GM12878 (cell line): ENCODE measurements at regions not wholly inside any gene's neighbourhood (a gene's known extent, or its start where the extent isn't known, plus 50 kb on each side); places are given as distances from the start of the nearest gene placed in this dataset.

Source experiments
- ATAC-seq: fragments of 200-7000 bp; cut with Tn5 transposase; 3 replicates; pipeline ENCODE4 v1.9.1; 2020; ENCODE audit warnings: mild to moderate bottlenecking, moderate library complexity
- BruUV-seq: library from RNA; stranded (reverse); fragments of 400-500 nt; replicated peaks from 2 replicates; lab custom pipeline; 2021; lab: Mats Ljungman, UMichigan
- CTCF ChIA-PET: fragments of 300-600 bp; sonication (Branson Sonifier 250); formaldehyde crosslinking; extraction: SDS; loops from one replicate; lab custom pipeline; 2021; ENCODE audit warnings: inconsistent platforms; lab: Yijun Ruan, JAX
- POLR2A ChIA-PET: fragments of 350-600 bp; formaldehyde crosslinking; extraction: SDS; loops from one replicate; lab custom pipeline; 2021; ENCODE audit warnings: inconsistent platforms; lab: Charles Lee
- RAD21 ChIA-PET: fragments of 300-600 bp; sonication (Branson Sonifier 250); formaldehyde crosslinking; loops from one replicate; lab custom pipeline; 2023; ENCODE audit warnings: antibody characterized with exemption; ENCODE audit not compliant: unreplicated experiment; lab: Charles Lee
- SMC1A ChIA-PET: fragments of 300-600 bp; sonication (Branson Sonifier 250); formaldehyde crosslinking; loops from one replicate; lab custom pipeline; 2023; ENCODE audit not compliant: unreplicated experiment, uncharacterized antibody; lab: Charles Lee
- DNase-seq: peaks from one replicate; pipeline ENCODE4 v3.0.0-alpha.2; 2011; ENCODE audit warnings: low read depth, low spot score
- FAIRE-seq: peaks from 3 replicates; lab custom pipeline; 2011; peaks lifted over from hg19 to GRCh38; lab: Jason Lieb, UNC
- H2AFZ ChIP-seq: 2 replicates; pipeline ENCODE4 v1.6.0; 2011; ENCODE audit warnings: low read depth, low read length, control low read depth; ENCODE audit not compliant: control insufficient read depth
- H3K27ac ChIP-seq: 2 replicates; pipeline ENCODE4 v1.5.1; 2011; ENCODE audit warnings: control low read depth; ENCODE audit not compliant: control insufficient read depth, insufficient read depth
- H3K27me3 ChIP-seq, 2 experiments: replicated peaks in 1 of 2; 2 replicates each; pipeline versions ENCODE4 v1.6.0 to v1.6.1; 2011; ENCODE audit warnings: low read length in 1 of 2; ENCODE audit not compliant: control insufficient read depth in 2 of 2, insufficient read depth in 2 of 2
- H3K36me3 ChIP-seq, 2 experiments: 2 replicates each; pipeline ENCODE4 v1.5.1; 2011; ENCODE audit warnings: low read length in 1 of 2; ENCODE audit not compliant: control insufficient read depth in 2 of 2, insufficient read depth in 2 of 2
- H3K4me1 ChIP-seq: 2 replicates; pipeline ENCODE4 v1.6.1; 2011; ENCODE audit warnings: mild to moderate bottlenecking, low read length, moderate library complexity, mixed read lengths; ENCODE audit not compliant: control insufficient read depth, insufficient read depth
- H3K4me2 ChIP-seq: 2 replicates; pipeline ENCODE4 v1.6.0; 2011; ENCODE audit warnings: control low read depth; ENCODE audit not compliant: control insufficient read depth, insufficient read depth
- H3K4me3 ChIP-seq: fragments of 200-600 bp; sonication (generic); 2 replicates; pipeline ENCODE4 v1.5.1; 2016
- H3K79me2 ChIP-seq: 2 replicates; pipeline ENCODE4 v1.6.0; 2011; ENCODE audit warnings: low read length; ENCODE audit not compliant: control insufficient read depth, insufficient read depth
- H3K9ac ChIP-seq: 2 replicates; pipeline ENCODE4 v1.8.0; 2011; ENCODE audit warnings: low read length, control low read depth, mixed read lengths; ENCODE audit not compliant: control insufficient read depth, insufficient read depth
- H3K9me3 ChIP-seq: replicated peaks from 3 replicates; pipeline ENCODE4 v1.5.1; 2011; ENCODE audit warnings: mild to moderate bottlenecking, low read length; ENCODE audit not compliant: control insufficient read depth, insufficient read depth
- H4K20me1 ChIP-seq: 2 replicates; pipeline ENCODE4 v1.6.0; 2011; ENCODE audit not compliant: control insufficient read depth, insufficient read depth
- BCL11A ChIP-seq: IDR thresholded peaks from 2 replicates; pipeline ENCODE4 v1.6.1; 2011; ENCODE audit warnings: low read depth, low read length
- ETV6 ChIP-seq, 2 experiments: fragments of 450-650 bp in 1 of 2; IDR thresholded peaks in 1 of 2; conservative IDR thresholded peaks in 1 of 2; 2 replicates each; pipeline ENCODE4 v1.6.1; 2014; ENCODE audit warnings: antibody characterized with exemption in 1 of 2, borderline replicate concordance in 1 of 2, low read depth in 1 of 2, mild to moderate bottlenecking in 1 of 2, moderate library complexity in 1 of 2
- RAD21 ChIP-seq: IDR thresholded peaks from 2 replicates; pipeline ENCODE4 v1.6.1; 2011; ENCODE audit warnings: mild to moderate bottlenecking, low read depth, low read length, moderate library complexity; ENCODE audit not compliant: insufficient read depth
- SMARCA5 ChIP-seq: fragments of 450-650 bp; IDR thresholded peaks from 2 replicates; pipeline ENCODE4 v1.6.1; 2017; ENCODE audit warnings: mild to moderate bottlenecking
- SMC3 ChIP-seq: IDR thresholded peaks from 2 replicates; pipeline ENCODE4 v1.6.1; 2011; ENCODE audit warnings: low read length, improper control_type of control experiment, borderline replicate concordance
- SP1 ChIP-seq: IDR thresholded peaks from one replicate; pipeline ENCODE4 v1.6.1; 2011; ENCODE audit warnings: low read depth, low read length
- SUZ12 ChIP-seq: fragments of 200-600 bp; sonication (generic); IDR thresholded peaks from one replicate; pipeline ENCODE4 v1.6.1; 2018; ENCODE audit warnings: antibody characterized with exemption, mild to moderate bottlenecking; ENCODE audit not compliant: unreplicated experiment
- WGBS: methylation state at CpG from one replicate; pipeline ENCODE4 v1.1.6; 2016; ENCODE audit warnings: low lambda C conversion rate; ENCODE audit not compliant: insufficient replicate concordance, insufficient coverage; ENCODE audit errors: missing lambda C conversion rate; 5-methylcytosine and 5-hydroxymethylcytosine counted together
- in situ Hi-C: fragments of 300-500 bp; cut with MboI; formaldehyde crosslinking; loops from 9 replicates; pipeline ENCODE4 v1.14.3; 2018; ENCODE audit warnings: mixed read lengths
- intact Hi-C: fragments of 100-400 bp; cut with micrococcal nuclease; formaldehyde crosslinking; loops from one replicate; pipeline ENCODE4 v1.14.2; 2022; ENCODE audit not compliant: unreplicated experiment
- TF ChIP-seq, protein P1 (sequence below), 3 experiments: IDR thresholded peaks in 2 of 3; conservative IDR thresholded peaks in 1 of 3; 2 replicates each; pipeline ENCODE4 v1.5.1; 2011; ENCODE audit warnings: low read depth in 3 of 3, low read length in 3 of 3, mild to moderate bottlenecking in 3 of 3, control low read depth in 2 of 3, moderate library complexity in 2 of 3, inconsistent platforms in 1 of 3, mixed read lengths in 1 of 3; ENCODE audit not compliant: control insufficient read depth in 2 of 3, insufficient read depth in 1 of 3; ENCODE audit errors: extremely low read depth in 1 of 3
- TF ChIP-seq, protein P2 (sequence below): IDR thresholded peaks from 2 replicates; pipeline ENCODE4 v1.6.1; 2011; ENCODE audit warnings: low read depth, low read length, improper control_type of control experiment, borderline replicate concordance
- TF ChIP-seq, protein P3 (sequence below): IDR thresholded peaks from 2 replicates; pipeline ENCODE4 v1.6.1; 2011; ENCODE audit warnings: mild to moderate bottlenecking, low read depth, low read length, moderate library complexity; ENCODE audit not compliant: insufficient replicate concordance

DNA sequence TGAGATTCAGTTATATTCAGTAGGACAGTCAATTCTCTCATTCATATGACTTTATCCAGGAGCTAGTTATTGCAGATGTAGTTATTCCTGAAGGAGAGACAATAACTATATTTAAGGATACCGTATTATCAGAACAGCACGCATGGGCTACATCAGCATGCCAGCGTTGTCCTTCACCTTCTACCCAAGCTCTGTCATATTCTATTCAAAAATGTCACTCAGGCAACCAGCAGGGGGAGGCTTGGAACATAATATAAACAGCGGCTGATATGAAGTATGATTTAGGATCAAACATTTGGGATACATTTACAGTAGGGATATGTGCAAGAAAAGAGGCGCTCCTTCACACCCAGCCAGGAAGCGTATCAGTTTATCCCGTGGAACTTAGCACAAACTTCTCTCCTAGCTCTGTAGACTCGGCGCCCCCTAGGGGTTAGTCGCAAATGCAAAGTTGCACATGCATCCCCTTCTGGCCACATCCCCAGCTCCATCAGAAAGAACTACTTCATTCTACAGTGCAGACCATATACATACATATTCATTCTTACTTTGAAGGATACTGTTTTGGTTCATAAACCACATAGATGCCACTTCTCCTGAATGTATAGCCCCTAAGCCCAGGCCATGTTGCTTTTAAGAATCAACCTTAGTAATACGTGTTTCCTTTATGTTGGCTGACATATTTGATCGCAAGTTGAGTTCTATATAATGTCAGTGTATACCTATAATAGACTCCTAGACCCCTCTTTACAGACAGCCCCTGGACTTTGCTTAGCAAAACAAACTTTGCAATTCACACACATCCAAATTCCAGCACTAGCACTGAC, 759.4 kb downstream of the ADCYAP1 start:
- no peaks in the 10 kb centered on the region for H3K4me1 ChIP-seq
- H3K4me2 ChIP-seq: no peak overlapping the region
- BruUV-seq: no TSS peak
- RAD21 ChIA-PET: interaction anchor here (1.3 kb wide), 1 partner anchor 105 kb away, joined by 3 read pairs; no protein-coding TSS in a partner anchor
- TF ChIP-seq SP1: no peak
- peak; percentile 20; the same call in 1 of the 2 replicates for TF ChIP-seq RAD21
- TF ChIP-seq, protein P1, sequence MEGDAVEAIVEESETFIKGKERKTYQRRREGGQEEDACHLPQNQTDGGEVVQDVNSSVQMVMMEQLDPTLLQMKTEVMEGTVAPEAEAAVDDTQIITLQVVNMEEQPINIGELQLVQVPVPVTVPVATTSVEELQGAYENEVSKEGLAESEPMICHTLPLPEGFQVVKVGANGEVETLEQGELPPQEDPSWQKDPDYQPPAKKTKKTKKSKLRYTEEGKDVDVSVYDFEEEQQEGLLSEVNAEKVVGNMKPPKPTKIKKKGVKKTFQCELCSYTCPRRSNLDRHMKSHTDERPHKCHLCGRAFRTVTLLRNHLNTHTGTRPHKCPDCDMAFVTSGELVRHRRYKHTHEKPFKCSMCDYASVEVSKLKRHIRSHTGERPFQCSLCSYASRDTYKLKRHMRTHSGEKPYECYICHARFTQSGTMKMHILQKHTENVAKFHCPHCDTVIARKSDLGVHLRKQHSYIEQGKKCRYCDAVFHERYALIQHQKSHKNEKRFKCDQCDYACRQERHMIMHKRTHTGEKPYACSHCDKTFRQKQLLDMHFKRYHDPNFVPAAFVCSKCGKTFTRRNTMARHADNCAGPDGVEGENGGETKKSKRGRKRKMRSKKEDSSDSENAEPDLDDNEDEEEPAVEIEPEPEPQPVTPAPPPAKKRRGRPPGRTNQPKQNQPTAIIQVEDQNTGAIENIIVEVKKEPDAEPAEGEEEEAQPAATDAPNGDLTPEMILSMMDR (IDR thresholded peaks at IDR 0.05 in 2 of 3, conservative IDR thresholded peaks at IDR 0.05 in 1 of 3; ENCODE audit: control insufficient read depth in 2 of 3, extremely low read depth in 1 of 3, insufficient read depth in 1 of 3, low read depth in 3 of 3, low read length in 3 of 3): peak; percentile 48 to 76 (median 53)
- TF ChIP-seq ETV6 (conservative IDR thresholded peaks at IDR 0.05 in 1 of 2, IDR thresholded peaks at IDR 0.05 in 1 of 2; ENCODE audit: borderline replicate concordance in 1 of 2, low read depth in 1 of 2): no peak
- TF ChIP-seq SMC3: peak; percentile 26; the same call in 1 of the 2 replicates
- TF ChIP-seq SMARCA5: 0 out of 2 replicates have a peak, but pooled peaks have one; percentile 31
- no peak for TF ChIP-seq BCL11A
- no peak for TF ChIP-seq SUZ12
- TF ChIP-seq, protein P2, sequence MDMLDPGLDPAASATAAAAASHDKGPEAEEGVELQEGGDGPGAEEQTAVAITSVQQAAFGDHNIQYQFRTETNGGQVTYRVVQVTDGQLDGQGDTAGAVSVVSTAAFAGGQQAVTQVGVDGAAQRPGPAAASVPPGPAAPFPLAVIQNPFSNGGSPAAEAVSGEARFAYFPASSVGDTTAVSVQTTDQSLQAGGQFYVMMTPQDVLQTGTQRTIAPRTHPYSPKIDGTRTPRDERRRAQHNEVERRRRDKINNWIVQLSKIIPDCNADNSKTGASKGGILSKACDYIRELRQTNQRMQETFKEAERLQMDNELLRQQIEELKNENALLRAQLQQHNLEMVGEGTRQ: no peak
- TF ChIP-seq, protein P3, sequence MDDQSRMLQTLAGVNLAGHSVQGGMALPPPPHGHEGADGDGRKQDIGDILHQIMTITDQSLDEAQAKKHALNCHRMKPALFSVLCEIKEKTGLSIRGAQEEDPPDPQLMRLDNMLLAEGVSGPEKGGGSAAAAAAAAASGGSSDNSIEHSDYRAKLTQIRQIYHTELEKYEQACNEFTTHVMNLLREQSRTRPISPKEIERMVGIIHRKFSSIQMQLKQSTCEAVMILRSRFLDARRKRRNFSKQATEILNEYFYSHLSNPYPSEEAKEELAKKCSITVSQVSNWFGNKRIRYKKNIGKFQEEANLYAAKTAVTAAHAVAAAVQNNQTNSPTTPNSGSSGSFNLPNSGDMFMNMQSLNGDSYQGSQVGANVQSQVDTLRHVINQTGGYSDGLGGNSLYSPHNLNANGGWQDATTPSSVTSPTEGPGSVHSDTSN: no peak
- TF ChIP-seq, all 136 proteins: peak for 4
- no peak overlapping the region for H3K27ac ChIP-seq
- no peaks in the 10 kb centered on the region for H3K27me3 ChIP-seq
- H3K4me3 ChIP-seq: no peak overlapping the region
- no peaks in the 10 kb centered on the region for H3K9me3 ChIP-seq
- no peaks in the 10 kb centered on the region for H3K36me3 ChIP-seq
- H4K20me1 ChIP-seq: no peaks in the 10 kb centered on the region
- in situ Hi-C loops: loop anchor here (10.0 kb wide), 1 partner anchor 799 kb away; no protein-coding TSS in a partner anchor
- ATAC-seq: peak; percentile 79
- H2AFZ ChIP-seq: no peak overlapping the region
- no peaks in the 10 kb centered on the region for H3K79me2 ChIP-seq
- ChIA-PET POLR2A (no interaction called here), CTCF (interaction anchor here (0.7 to 1.8 kb wide), 24 partner anchors 9 to 884 kb away, joined by 3 to 12 read pairs (median 4); no protein-coding TSS in a partner anchor), SMC1A (interaction anchor here (1.2 to 1.5 kb wide), 3 partner anchors 10 to 77 kb away, joined by 3 to 4 read pairs (median 3); no protein-coding TSS in a partner anchor)
- DNase-seq: no peak
- WGBS: 40% methylated on average over 12 of the region's 12 CpGs
- FAIRE-seq: no peak
- intact Hi-C loops: loop anchor here (5.0 to 10.0 kb wide), 2 partner anchors 797 to 881 kb away; no protein-coding TSS in a partner anchor
- H3K9ac ChIP-seq: no peak overlapping the region
